Neuronal stem cell (in vitro differentiated cells): ENCODE measurements at regions not wholly inside any gene's neighbourhood (a gene's known extent, or its start where the extent isn't known, plus 50 kb on each side); places are given as distances from the start of the nearest gene placed in this dataset.

Source experiments
- DNase-seq: peaks from one replicate; pipeline ENCODE4 v3.0.0-alpha.2; 2013; ENCODE audit warnings: low spot score
- H2AFZ ChIP-seq: one replicate; pipeline ENCODE4 v1.6.1; 2013; ENCODE audit warnings: mild to moderate bottlenecking, low read length, inconsistent platforms
- H2AK5ac ChIP-seq: 2 replicates; pipeline ENCODE4 v1.6.1; 2013; ENCODE audit warnings: low read depth, mild to moderate bottlenecking, inconsistent platforms, low read length, moderate library complexity, mixed read lengths
- H2BK120ac ChIP-seq: 2 replicates; pipeline ENCODE4 v1.6.1; 2013; ENCODE audit warnings: low read depth, mild to moderate bottlenecking, inconsistent platforms, low read length, moderate library complexity, mixed read lengths
- H2BK12ac ChIP-seq: one replicate; pipeline ENCODE4 v1.6.1; 2013; ENCODE audit warnings: low read length, inconsistent platforms
- H2BK15ac ChIP-seq: 2 replicates; pipeline ENCODE4 v1.6.1; 2013; ENCODE audit warnings: mild to moderate bottlenecking, low read length, inconsistent platforms, mixed read lengths
- H2BK5ac ChIP-seq: one replicate; pipeline ENCODE4 v1.6.1; 2013; ENCODE audit warnings: inconsistent platforms, mild to moderate bottlenecking, low read length, moderate library complexity
- H3K14ac ChIP-seq: one replicate; pipeline ENCODE4 v1.6.1; 2013; ENCODE audit warnings: low read length, inconsistent platforms
- H3K18ac ChIP-seq: 2 replicates; pipeline ENCODE4 v1.6.1; 2013; ENCODE audit warnings: low read length, inconsistent platforms
- H3K23ac ChIP-seq: 2 replicates; pipeline ENCODE4 v1.6.1; 2013; ENCODE audit warnings: low read depth, mild to moderate bottlenecking, mixed read lengths, low read length, inconsistent platforms; ENCODE audit not compliant: poor library complexity
- H3K27ac ChIP-seq: replicated peaks from 3 replicates; pipeline ENCODE4 v1.5.1; 2013; ENCODE audit warnings: low read length, inconsistent platforms
- H3K27me3 ChIP-seq, 3 experiments: 2 replicates each; pipeline ENCODE4 v1.6.1; 2013; ENCODE audit warnings: low read length in 3 of 3, mild to moderate bottlenecking in 2 of 3, inconsistent platforms in 1 of 3, low read depth in 1 of 3, mixed read lengths in 1 of 3, moderate library complexity in 1 of 3; ENCODE audit not compliant: control insufficient read depth in 3 of 3, insufficient read depth in 3 of 3
- H3K36me3 ChIP-seq, 2 donors: replicated peaks in 1 of 2; 2 replicates each; pipeline ENCODE4 v1.6.1; 2013; ENCODE audit warnings: low read length in 2 of 2; ENCODE audit not compliant: control insufficient read depth in 2 of 2, insufficient read depth in 2 of 2
- H3K4ac ChIP-seq: 2 replicates; pipeline ENCODE4 v1.6.1; 2013; ENCODE audit warnings: inconsistent platforms, mild to moderate bottlenecking, low read length, moderate library complexity
- H3K4me1 ChIP-seq, 2 donors: 1 replicate in 1 of 2; 2 replicates in 1 of 2; pipeline ENCODE4 v1.6.1; 2013; ENCODE audit warnings: low read length in 2 of 2, low read depth in 1 of 2; ENCODE audit not compliant: control insufficient read depth in 2 of 2, insufficient read depth in 1 of 2
- H3K4me2 ChIP-seq: one replicate; pipeline ENCODE4 v1.6.1; 2013; ENCODE audit warnings: mild to moderate bottlenecking, low read length, inconsistent platforms; ENCODE audit not compliant: insufficient read depth, poor library complexity, severe bottlenecking
- H3K4me3 ChIP-seq, 2 donors: 2 replicates each; pipeline ENCODE4 v1.5.1; 2013; ENCODE audit warnings: low read length in 2 of 2, mild to moderate bottlenecking in 2 of 2, inconsistent platforms in 1 of 2, moderate library complexity in 1 of 2
- H3K79me1 ChIP-seq: one replicate; pipeline ENCODE4 v1.6.1; 2013; ENCODE audit warnings: low read depth, mild to moderate bottlenecking, inconsistent platforms, low read length, moderate library complexity
- H3K9ac ChIP-seq: one replicate; pipeline ENCODE4 v1.6.1; 2013; ENCODE audit warnings: mild to moderate bottlenecking, low read depth, low read length, inconsistent platforms; ENCODE audit not compliant: poor library complexity
- H3K9me3 ChIP-seq, 2 donors: replicated peaks in 1 of 2; 2 replicates each; pipeline versions ENCODE3 to v1.6.1; 2013; ENCODE audit warnings: low read length in 2 of 2, mild to moderate bottlenecking in 2 of 2, inconsistent platforms in 1 of 2, low read depth in 1 of 2, mixed read lengths in 1 of 2, moderate library complexity in 1 of 2; ENCODE audit not compliant: control insufficient read depth in 2 of 2, insufficient read depth in 1 of 2
- H4K8ac ChIP-seq: one replicate; pipeline ENCODE4 v1.6.1; 2013; ENCODE audit warnings: low read depth, mild to moderate bottlenecking, inconsistent platforms, low read length, moderate library complexity
- H4K91ac ChIP-seq: one replicate; pipeline ENCODE4 v1.6.1; 2013; ENCODE audit warnings: low read length, low read depth, mild to moderate bottlenecking, inconsistent platforms; ENCODE audit not compliant: poor library complexity
- WGBS, 2 donors: extraction: QIAGEN DNeasy Blood & Tissue Kit; methylation state at CpG; one replicate each; pipeline ENCODE4 v1.1.7; 2013; ENCODE audit warnings: missing lambda C conversion rate in 2 of 2, mixed read lengths in 1 of 2; ENCODE audit not compliant: insufficient read length in 2 of 2, insufficient replicate concordance in 1 of 2; ENCODE audit errors: extremely low coverage in 2 of 2; 5-methylcytosine and 5-hydroxymethylcytosine counted together

- H2BK12ac ChIP-seq, result no peak overlapping the region
- no peak overlapping the region for H3K4me2 ChIP-seq
- H2AFZ ChIP-seq, result no peak overlapping the region
- H3K36me3 ChIP-seq, result no peaks in the 10 kb centered on the region
- H3K4me3 ChIP-seq, result no peak overlapping the region
- H4K91ac ChIP-seq, result no peak overlapping the region
- DNase-seq, result no peak
- no peak overlapping the region for H2AK5ac ChIP-seq
- no CpG with 5 or more reads among the region's 5 CpGs for WGBS, 2 donors
- no peaks in the 10 kb centered on the region for H3K27me3 ChIP-seq
- H4K8ac ChIP-seq, result no peak overlapping the region
- H3K4me1 ChIP-seq, result no peaks in the 10 kb centered on the region
- H3K9ac ChIP-seq, result no peak overlapping the region
- no peak overlapping the region for H3K27ac ChIP-seq
- no peak overlapping the region for H2BK120ac ChIP-seq
- H3K14ac ChIP-seq, result no peak overlapping the region
- H2BK5ac ChIP-seq, result no peak overlapping the region
- H3K18ac ChIP-seq, result no peak overlapping the region
- no peaks in the 10 kb centered on the region for H3K9me3 ChIP-seq
- no peak overlapping the region for H2BK15ac ChIP-seq
- H3K4ac ChIP-seq, result no peak overlapping the region
- H3K23ac ChIP-seq, result no peak overlapping the region
- peaks cover 2% of the 10 kb centered on the region for H3K79me1 ChIP-seq
Observed at GRCh38 chr7:131021460-131021859, 287.5 kb upstream of the KLF14 start.

DNA sequence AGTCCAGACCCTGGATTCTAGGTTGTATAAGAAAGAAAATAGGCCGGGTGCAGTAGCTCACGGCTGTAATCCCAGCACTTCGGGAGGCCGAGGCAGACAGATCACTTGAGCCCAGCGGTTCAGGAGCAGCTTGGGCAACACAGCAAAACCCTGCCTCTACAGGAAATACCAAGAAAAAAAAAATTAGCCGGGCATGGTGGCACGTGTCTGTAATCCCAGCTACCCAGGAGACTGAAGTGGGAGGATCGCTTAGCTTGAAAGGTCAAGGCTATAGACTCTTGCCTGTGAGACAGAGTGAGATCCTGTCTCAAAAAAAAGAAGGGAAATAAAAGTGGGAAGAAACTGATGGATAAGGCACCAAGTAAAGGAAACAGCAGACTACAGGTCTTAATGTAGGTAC, 287.9 kb upstream of the KLF14 start:
- no peak overlapping the region for H3K14ac ChIP-seq
- WGBS, 2 donors, result no CpG with 5 or more reads among the region's 8 CpGs
- H4K91ac ChIP-seq, result no peak overlapping the region
- no peak overlapping the region for H2AFZ ChIP-seq
- H3K4ac ChIP-seq, result no peak overlapping the region
- H2BK5ac ChIP-seq, result no peak overlapping the region
- no peaks in the 10 kb centered on the region for H3K4me1 ChIP-seq
- H2AK5ac ChIP-seq, result no peak overlapping the region
- no peak overlapping the region for H3K9ac ChIP-seq
- no peak for DNase-seq
- H4K8ac ChIP-seq, result no peak overlapping the region
- no peak overlapping the region for H3K4me3 ChIP-seq
- no peak overlapping the region for H3K18ac ChIP-seq
- H3K79me1 ChIP-seq, result peaks cover 2% of the 10 kb centered on the region
- no peak overlapping the region for H3K23ac ChIP-seq
- H3K27ac ChIP-seq, result no peak overlapping the region
- no peak overlapping the region for H2BK120ac ChIP-seq
- no peak overlapping the region for H2BK12ac ChIP-seq
- H2BK15ac ChIP-seq, result no peak overlapping the region
- no peak overlapping the region for H3K4me2 ChIP-seq
- no peaks in the 10 kb centered on the region for H3K9me3 ChIP-seq
- no peaks in the 10 kb centered on the region for H3K36me3 ChIP-seq
- H3K27me3 ChIP-seq, result no peaks in the 10 kb centered on the region

GRCh38 chr7:131026297-131027000, 292.4 kb upstream of the KLF14 start:
- H3K9ac ChIP-seq, result no peak overlapping the region
- no peak overlapping the region for H4K8ac ChIP-seq

DNA sequence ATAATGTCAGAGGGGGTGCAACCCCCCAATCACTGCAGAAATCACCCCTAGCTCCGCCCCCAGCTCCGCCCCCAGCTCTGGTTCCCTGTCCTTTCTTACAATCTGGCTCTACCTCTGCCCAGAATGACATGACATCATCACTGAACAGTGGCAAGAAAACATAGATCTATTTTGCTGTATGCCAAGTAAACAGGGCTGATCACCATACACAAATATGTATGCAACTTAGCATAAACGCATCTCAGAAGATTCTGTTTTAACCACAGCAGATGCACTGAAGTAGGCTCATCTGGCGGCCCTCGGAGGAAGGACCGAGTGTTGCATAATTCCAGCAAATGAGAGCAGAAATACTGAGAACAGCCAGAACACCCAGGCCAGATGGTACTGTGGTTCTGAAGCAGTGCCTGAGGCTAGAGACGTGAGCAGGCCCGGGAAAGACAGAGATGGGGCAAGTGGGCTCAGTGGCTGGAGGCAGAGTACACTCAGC, 293.3 kb upstream of the KLF14 start:
- Histone ChIP-seq H4K91ac (no peak overlapping the region), H3K27ac (no peak overlapping the region), H3K79me1 (no peaks in the 10 kb centered on the region), H3K14ac (no peak overlapping the region), H3K9me3 (no peaks in the 10 kb centered on the region), H3K4ac (no peak overlapping the region), H2AFZ (no peak overlapping the region), H3K18ac (no peak overlapping the region), H3K36me3 (no peaks in the 10 kb centered on the region), H2BK12ac (no peak overlapping the region), H3K23ac (no peak overlapping the region), H4K8ac (no peak overlapping the region), H3K9ac (no peak overlapping the region), H2BK15ac (no peak overlapping the region), H3K4me3 (no peak overlapping the region), H2AK5ac (no peak overlapping the region), H3K4me2 (no peak overlapping the region), H3K4me1 (no peaks in the 10 kb centered on the region), H2BK120ac (no peak overlapping the region), H2BK5ac (no peak overlapping the region), H3K27me3 (no peaks in the 10 kb centered on the region)
- no peak for DNase-seq
- WGBS, 2 donors, result no CpG with 5 or more reads among the region's 8 CpGs

More at GRCh38 chr7:131026297-131027000, 292.4 kb upstream of the KLF14 start:
- Histone ChIP-seq H3K4me2 (no peak overlapping the region), H3K79me1 (no peaks in the 10 kb centered on the region), H2BK15ac (no peak overlapping the region), H3K27me3 (no peaks in the 10 kb centered on the region), H2BK12ac (no peak overlapping the region), H4K91ac (no peak overlapping the region), H2AK5ac (no peak overlapping the region), H3K4me3 (no peak overlapping the region), H3K9me3 (no peaks in the 10 kb centered on the region), H2AFZ (no peak overlapping the region), H3K4me1 (no peaks in the 10 kb centered on the region), H3K36me3 (no peaks in the 10 kb centered on the region), H3K23ac (no peak overlapping the region), H2BK120ac (no peak overlapping the region), H3K18ac (no peak overlapping the region), H3K4ac (no peak overlapping the region), H2BK5ac (no peak overlapping the region), H3K27ac (no peak overlapping the region), H3K14ac (no peak overlapping the region)
- WGBS, 2 donors, result no CpG with 5 or more reads among the region's 7 CpGs
- no peak for DNase-seq
